SK-N-SH (cell line): ENCODE measurements at regions not wholly inside any gene's neighbourhood (a gene's known extent, or its start where the extent isn't known, plus 50 kb on each side); places are given as distances from the start of the nearest gene placed in this dataset.

Experiments used
- CTCF ChIA-PET: fragments of 300-600, 350-600 bp; formaldehyde crosslinking; extraction: SDS; loops from one replicate; lab custom pipeline; 2021; lab: Yijun Ruan, JAX
- POLR2A ChIA-PET: fragments of 350-600 bp; sonication (Branson Sonifier 250); formaldehyde crosslinking; extraction: SDS; loops from one replicate; lab custom pipeline; 2020; ENCODE audit warnings: antibody characterized with exemption, inconsistent platforms; lab: Yijun Ruan, JAX
- DNase-seq: peaks from one replicate; pipeline ENCODE4 v3.0.0; 2012
- H2AFZ ChIP-seq: fragments of 200-600 bp; sonication (generic); 2 replicates; pipeline ENCODE4 v1.8.1; 2016; ENCODE audit warnings: antibody characterized with exemption, mild to moderate bottlenecking, low read depth
- H3F3A ChIP-seq: fragments of 200-600 bp; sonication (generic); replicated peaks from 2 replicates; pipeline ENCODE3; 2016; ENCODE audit warnings: antibody characterized with exemption, mild to moderate bottlenecking; ENCODE audit not compliant: insufficient read depth
- H3K27ac ChIP-seq, 2 experiments: fragments of 200-500 bp in 1 of 2; fragments of 200-600 bp in 1 of 2; sonication (Bioruptor generic) in 1 of 2; sonication (generic), shearing (Covaris generic) in 1 of 2; 2 replicates each; pipeline versions ENCODE4 v1.5.1 to v1.6.1; 2014 to 2016; ENCODE audit warnings: low read depth in 2 of 2, inconsistent platforms in 1 of 2, low read length in 1 of 2, mild to moderate bottlenecking in 1 of 2, mixed read lengths in 1 of 2
- H3K27me3 ChIP-seq: fragments of 200-600 bp; sonication (generic), shearing (Covaris generic); 2 replicates; pipeline ENCODE4 v1.6.1; 2016; ENCODE audit warnings: mixed run types; ENCODE audit not compliant: insufficient read depth
- H3K36me3 ChIP-seq, 2 experiments: fragments of 200-500 bp in 1 of 2; fragments of 200-600 bp in 1 of 2; sonication (Bioruptor generic) in 1 of 2; sonication (generic) in 1 of 2; replicated peaks in 1 of 2; 2 replicates each; pipeline versions ENCODE3 to v1.5.1; 2014 to 2016; ENCODE audit warnings: low read length in 1 of 2, mild to moderate bottlenecking in 1 of 2; ENCODE audit not compliant: insufficient read depth in 2 of 2, control insufficient read depth in 1 of 2
- H3K4me1 ChIP-seq, 2 experiments: fragments of 200-500 bp in 1 of 2; fragments of 200-600 bp in 1 of 2; sonication (Bioruptor generic) in 1 of 2; sonication (generic), shearing (Covaris generic) in 1 of 2; 2 replicates each; pipeline versions ENCODE4 v1.5.1 to v1.6.1; 2014 to 2016; ENCODE audit warnings: low read depth in 1 of 2, low read length in 1 of 2, mixed run types in 1 of 2; ENCODE audit not compliant: insufficient read depth in 2 of 2, control insufficient read depth in 1 of 2
- H3K4me2 ChIP-seq: fragments of 200-600 bp; sonication (generic), shearing (Covaris generic); 2 replicates; pipeline ENCODE4 v1.6.1; 2017; ENCODE audit warnings: mixed run types
- H3K4me3 ChIP-seq, 2 experiments: fragments of 200-500 bp in 1 of 2; fragments of 200-600 bp in 1 of 2; sonication (Bioruptor generic) in 1 of 2; sonication (generic), shearing (Covaris generic) in 1 of 2; 2 replicates each; pipeline versions ENCODE4 v1.5.1 to v1.8.1; 2014 to 2016; ENCODE audit warnings: low read depth in 2 of 2, inconsistent platforms in 1 of 2, low read length in 1 of 2, mild to moderate bottlenecking in 1 of 2, mixed read lengths in 1 of 2, moderate library complexity in 1 of 2
- H3K79me2 ChIP-seq: fragments of 200-600 bp; sonication (generic); 2 replicates; pipeline ENCODE4 v1.8.1; 2017; ENCODE audit warnings: mild to moderate bottlenecking; ENCODE audit not compliant: insufficient read depth
- H3K9ac ChIP-seq: fragments of 200-600 bp; sonication (generic); 2 replicates; pipeline ENCODE4 v1.6.1; 2017; ENCODE audit warnings: mixed run types
- H3K9me2 ChIP-seq: fragments of 200-600 bp; sonication (generic); 2 replicates; pipeline ENCODE4 v1.6.1; 2017; ENCODE audit warnings: mixed run types
- H3K9me3 ChIP-seq: fragments of 200-600 bp; sonication (generic); 2 replicates; pipeline ENCODE4 v1.6.1; 2017; ENCODE audit warnings: mixed run types, mild to moderate bottlenecking, moderate library complexity
- H4K20me1 ChIP-seq: fragments of 200-600 bp; sonication (generic); 2 replicates; pipeline ENCODE4 v1.6.1; 2017; ENCODE audit warnings: mild to moderate bottlenecking, mixed run types; ENCODE audit not compliant: insufficient read depth
- CHD2 ChIP-seq: fragments of 150-350 bp; IDR thresholded peaks from 2 replicates; pipeline ENCODE4 v1.6.1; 2018; ENCODE audit warnings: low read length; ENCODE audit not compliant: partially characterized antibody
- EP300 ChIP-seq, 2 experiments: IDR thresholded peaks; 2 replicates each; pipeline versions ENCODE4 v1.4.0 to v1.6.1; 2012; ENCODE audit warnings: borderline replicate concordance in 1 of 2, low read depth in 1 of 2, low read length in 1 of 2
- EZH2phosphoT487 ChIP-seq: fragments of 200-600 bp; sonication (generic); IDR thresholded peaks from 2 replicates; pipeline ENCODE4 v1.6.1; 2017; ENCODE audit warnings: low read depth, mixed run types, mild to moderate bottlenecking, antibody characterized with exemption, moderate library complexity, borderline replicate concordance
- FOSL2 ChIP-seq: IDR thresholded peaks from 2 replicates; pipeline ENCODE4 v1.4.0; 2012; ENCODE audit warnings: low read depth, mild to moderate bottlenecking, moderate library complexity, borderline replicate concordance
- IRF3 ChIP-seq: fragments of 150-350 bp; IDR thresholded peaks from 2 replicates; pipeline ENCODE4 v1.6.1; 2016; ENCODE audit warnings: mild to moderate bottlenecking, low read depth, low read length
- MAX ChIP-seq: IDR thresholded peaks from 2 replicates; pipeline ENCODE4 v1.4.0; 2012; ENCODE audit warnings: low read depth
- MEF2A ChIP-seq: IDR thresholded peaks from 2 replicates; pipeline ENCODE4 v1.4.0; 2012; ENCODE audit warnings: low read depth, borderline replicate concordance
- NFIC ChIP-seq: IDR thresholded peaks from 2 replicates; pipeline ENCODE4 v1.4.0; 2012; ENCODE audit warnings: borderline replicate concordance
- NRF1 ChIP-seq: IDR thresholded peaks from 2 replicates; pipeline ENCODE4 v1.6.1; 2012; ENCODE audit warnings: low read depth, mild to moderate bottlenecking, low read length
- PBX3 ChIP-seq: IDR thresholded peaks from 2 replicates; pipeline ENCODE4; 2012
- RAD21 ChIP-seq: IDR thresholded peaks from 2 replicates; pipeline ENCODE4 v1.6.1; 2012; ENCODE audit warnings: mild to moderate bottlenecking, low read length
- RCOR1 ChIP-seq: fragments of 150-350 bp; IDR thresholded peaks from 2 replicates; pipeline ENCODE4 v1.6.1; 2017; ENCODE audit warnings: antibody characterized with exemption, low read length
- SIN3A ChIP-seq: IDR thresholded peaks from 2 replicates; pipeline ENCODE4 v1.6.1; 2012; ENCODE audit warnings: low read depth, mild to moderate bottlenecking, low read length, moderate library complexity, borderline replicate concordance
- TEAD4 ChIP-seq: IDR thresholded peaks from 2 replicates; pipeline ENCODE4 v1.4.0; 2012; ENCODE audit warnings: mild to moderate bottlenecking, borderline replicate concordance; ENCODE audit not compliant: insufficient read depth
- USF1 ChIP-seq: IDR thresholded peaks from 2 replicates; pipeline ENCODE4 v1.4.0; 2012; ENCODE audit warnings: low read depth, borderline replicate concordance
- WGBS: methylation state at CpG from one replicate; pipeline ENCODE4 v1.1.6; 2017; ENCODE audit warnings: low lambda C conversion rate; 5-methylcytosine and 5-hydroxymethylcytosine counted together

- 2% methylated on average over 3 of the region's 3 CpGs for WGBS
- Histone ChIP-seq H3K36me3 (no peaks in the 10 kb centered on the region), H3F3A (no peaks in the 10 kb centered on the region), H3K9me3 (no peaks in the 10 kb centered on the region), H4K20me1 (no peaks in the 10 kb centered on the region), H3K4me1 (no peaks in the 10 kb centered on the region), H3K27ac (no peak overlapping the region), H2AFZ (no peak overlapping the region), H3K9ac (no peak overlapping the region), H3K4me3 (no peak overlapping the region), H3K79me2 (no peaks in the 10 kb centered on the region), H3K9me2 (no peaks in the 10 kb centered on the region), H3K27me3 (peaks cover 14% of the 10 kb centered on the region; the same call in 1 of the 2 replicates), H3K4me2 (no peak overlapping the region)
- TF ChIP-seq RCOR1 (no peak), MAX (no peak), IRF3 (no peak), NRF1 (no peak), NFIC (no peak)
- no peak for DNase-seq
- ChIA-PET POLR2A (no interaction called here), CTCF (no interaction called here)
Measured at GRCh38 chr4:24150034-24150433, 260.2 kb upstream of the PPARGC1A start.

GRCh38 chr4:24146127-24146526 lies 256.3 kb upstream of the PPARGC1A start:
- Histone ChIP-seq H3K4me1 (no peaks in the 10 kb centered on the region), H3K9me2 (no peaks in the 10 kb centered on the region), H3K27ac (no peak overlapping the region), H3K36me3 (no peaks in the 10 kb centered on the region), H3K4me2 (no peak overlapping the region), H3K79me2 (no peaks in the 10 kb centered on the region), H3K9ac (no peak overlapping the region), H3F3A (no peaks in the 10 kb centered on the region), H3K9me3 (no peaks in the 10 kb centered on the region), H3K4me3 (no peak overlapping the region)
- WGBS, result 25% methylated on average over 2 of the region's 2 CpGs
- DNase-seq, result no peak
- ChIA-PET CTCF (no interaction called here), POLR2A (no interaction called here)
- TF ChIP-seq MEF2A (no peak), TEAD4 (no peak), SIN3A (no peak), PBX3 (no peak), CHD2 (no peak)
- TF ChIP-seq, all 33 proteins: peak for 0
- Histone ChIP-seq H4K20me1 (no peaks in the 10 kb centered on the region), H3K27me3 (peaks cover 14% of the 10 kb centered on the region; the same call in 1 of the 2 replicates), H2AFZ (no peak overlapping the region)

GRCh38 chr4:24145591-24145990 lies 255.7 kb upstream of the PPARGC1A start:
- H3F3A ChIP-seq, result no peaks in the 10 kb centered on the region
- ChIA-PET CTCF (no interaction called here), POLR2A (no interaction called here)
- no peaks in the 10 kb centered on the region for H3K9me2 ChIP-seq
- no peaks in the 10 kb centered on the region for H3K9me3 ChIP-seq
- H4K20me1 ChIP-seq, result no peaks in the 10 kb centered on the region
- H3K9ac ChIP-seq, result no peak overlapping the region
- H3K79me2 ChIP-seq, result no peaks in the 10 kb centered on the region
- no peaks in the 10 kb centered on the region for H3K4me1 ChIP-seq
- H3K27ac ChIP-seq, result no peak overlapping the region
- no peak for DNase-seq
- peaks cover 14% of the 10 kb centered on the region; the same call in 1 of the 2 replicates for H3K27me3 ChIP-seq
- no peak overlapping the region for H3K4me2 ChIP-seq
- H2AFZ ChIP-seq, result no peak overlapping the region
- 9% methylated on average over 6 of the region's 6 CpGs for WGBS
- no peak overlapping the region for H3K4me3 ChIP-seq
- H3K36me3 ChIP-seq, result no peaks in the 10 kb centered on the region
- TF ChIP-seq FOSL2 (no peak), RCOR1 (no peak), MEF2A (no peak), NRF1 (no peak), EZH2phosphoT487 (no peak), EP300 (IDR thresholded peaks at IDR 0.05; ENCODE audit: borderline replicate concordance in 1 of 2, low read depth in 1 of 2, low read length in 1 of 2) (no peak), NFIC (no peak), USF1 (no peak), RAD21 (no peak), IRF3 (no peak), CHD2 (no peak)
